WTC11 (cell line): ENCODE measurements at regions not wholly inside any gene's neighbourhood (a gene's known extent, or its start where the extent isn't known, plus 50 kb on each side); places are given as distances from the start of the nearest gene placed in this dataset.
A peak's percentile ranks its signal among the peaks of the same experiment; 100 is the strongest.

Experiments used
- ATAC-seq: fragments of 200-7000 bp; cut with Tn5 transposase; 2 replicates; pipeline ENCODE4 v1.10.0; 2021; ENCODE audit warnings: mild to moderate bottlenecking, moderate library complexity
- CTCF ChIA-PET: fragments of 300-600 bp; sonication (Branson Sonifier 250); formaldehyde crosslinking; loops from one replicate; lab custom pipeline; 2021; ENCODE audit warnings: antibody characterized with exemption; lab: Charles Lee
- POLR2A ChIA-PET: fragments of 350-600 bp; sonication (Branson Sonifier 250); formaldehyde crosslinking; loops from one replicate; lab custom pipeline; 2021; ENCODE audit warnings: antibody characterized with exemption; lab: Charles Lee
- DNase-seq: peaks from one replicate; pipeline ENCODE4 v3.0.0; 2021; ENCODE audit warnings: low spot score
- H3K27ac Mint-ChIP-seq: 2 replicates; pipeline ENCODE4 v1.8.0; 2021; ENCODE audit warnings: mixed read lengths
- H3K27me3 Mint-ChIP-seq: 2 replicates; pipeline ENCODE4 v1.8.0; 2021; ENCODE audit warnings: low read depth, mild to moderate bottlenecking, moderate library complexity, mixed read lengths
- H3K36me3 Mint-ChIP-seq: 2 replicates; pipeline ENCODE4 v1.8.0; 2021; ENCODE audit warnings: mixed read lengths
- H3K4me1 Mint-ChIP-seq: 2 replicates; pipeline ENCODE4 v1.8.0; 2022; ENCODE audit warnings: mixed read lengths
- H3K4me3 Mint-ChIP-seq: 2 replicates; pipeline ENCODE4 v1.8.0; 2021; ENCODE audit warnings: mild to moderate bottlenecking, moderate library complexity, mixed read lengths
- H3K9me3 Mint-ChIP-seq: 2 replicates; pipeline ENCODE4 v1.8.0; 2021; ENCODE audit warnings: mixed read lengths
- ATF6 ChIP-seq: sonication (generic); formaldehyde crosslinking; IDR thresholded peaks from 2 replicates; pipeline ENCODE4 v1.8.1; 2023; ENCODE audit warnings: mild to moderate bottlenecking, missing genetic modification reagents
- ETV6 ChIP-seq: sonication (generic); formaldehyde crosslinking; IDR thresholded peaks from 2 replicates; pipeline ENCODE4 v1.8.1; 2022; ENCODE audit warnings: mild to moderate bottlenecking, missing genetic modification reagents
- MAX ChIP-seq: sonication (generic); formaldehyde crosslinking; IDR thresholded peaks from 2 replicates; pipeline ENCODE4 v1.8.0; 2022; ENCODE audit warnings: mild to moderate bottlenecking, missing genetic modification reagents
- MXD4 ChIP-seq: fragments of 250-450 bp; sonication (Bioruptor Pico); IDR thresholded peaks from 2 replicates; pipeline ENCODE4 v1.8.0; 2021; ENCODE audit warnings: mild to moderate bottlenecking, moderate library complexity, borderline replicate concordance
- NFATC4 ChIP-seq: fragments of 250-450 bp; sonication (Bioruptor Pico); IDR thresholded peaks from 2 replicates; pipeline ENCODE4 v1.9.0; 2021; ENCODE audit warnings: mild to moderate bottlenecking
- NR3C1 ChIP-seq: sonication (generic); formaldehyde crosslinking; conservative IDR thresholded peaks from 2 replicates; pipeline ENCODE4 v1.8.1; 2023; ENCODE audit warnings: low read depth, mild to moderate bottlenecking, missing genetic modification reagents
- RELA ChIP-seq: sonication (generic); formaldehyde crosslinking; IDR thresholded peaks from 2 replicates; pipeline ENCODE4 v1.8.1; 2022; ENCODE audit warnings: missing genetic modification reagents, mild to moderate bottlenecking, borderline replicate concordance
- SMAD4 ChIP-seq: sonication (generic); formaldehyde crosslinking; IDR thresholded peaks from 2 replicates; pipeline ENCODE4 v1.8.0; 2022; ENCODE audit warnings: mild to moderate bottlenecking, missing genetic modification reagents
- TEAD1 ChIP-seq: sonication (generic); formaldehyde crosslinking; IDR thresholded peaks from 2 replicates; pipeline ENCODE4 v1.8.0; 2022; ENCODE audit warnings: mild to moderate bottlenecking, missing genetic modification reagents
- TP53 ChIP-seq: sonication (generic); formaldehyde crosslinking; IDR thresholded peaks from 2 replicates; pipeline ENCODE4 v1.8.1; 2023; ENCODE audit warnings: mild to moderate bottlenecking, missing genetic modification reagents
- ZBTB21 ChIP-seq: sonication (generic); formaldehyde crosslinking; IDR thresholded peaks from 2 replicates; pipeline ENCODE4 v1.8.1; 2023; ENCODE audit warnings: mild to moderate bottlenecking, missing genetic modification reagents, borderline replicate concordance
- ZNF138 ChIP-seq: sonication (generic); formaldehyde crosslinking; conservative IDR thresholded peaks from 2 replicates; pipeline ENCODE4 v1.8.1; 2022; ENCODE audit warnings: mild to moderate bottlenecking, moderate library complexity, missing genetic modification reagents
- ZNF219 ChIP-seq: sonication (generic); formaldehyde crosslinking; IDR thresholded peaks from 2 replicates; pipeline ENCODE4 v1.8.0; 2023; ENCODE audit warnings: missing genetic modification reagents, mild to moderate bottlenecking, borderline replicate concordance
- ZNF232 ChIP-seq: sonication (generic); formaldehyde crosslinking; IDR thresholded peaks from 2 replicates; pipeline ENCODE4 v1.8.0; 2022; ENCODE audit warnings: mild to moderate bottlenecking, missing genetic modification reagents
- ZNF263 ChIP-seq: sonication (generic); formaldehyde crosslinking; IDR thresholded peaks from 2 replicates; pipeline ENCODE4 v1.8.1; 2022; ENCODE audit warnings: low read depth, mild to moderate bottlenecking, moderate library complexity, missing genetic modification reagents
- ZNF671 ChIP-seq: fragments of 250-450 bp; sonication (Bioruptor Pico); IDR thresholded peaks from 2 replicates; pipeline ENCODE4 v1.8.0; 2021; ENCODE audit warnings: mild to moderate bottlenecking
- TF ChIP-seq, protein P1 (sequence below): fragments of 250-450 bp; sonication (Bioruptor Pico); IDR thresholded peaks from 2 replicates; pipeline ENCODE4 v1.8.0; 2021; ENCODE audit warnings: mild to moderate bottlenecking
- TF ChIP-seq, protein P2 (sequence below): sonication (generic); formaldehyde crosslinking; IDR thresholded peaks from 2 replicates; pipeline ENCODE4 v1.8.0; 2023; ENCODE audit warnings: missing genetic modification reagents
- TF ChIP-seq, protein P3 (sequence below): sonication (generic); formaldehyde crosslinking; IDR thresholded peaks from 2 replicates; pipeline ENCODE4 v1.8.0; 2023; ENCODE audit warnings: mild to moderate bottlenecking, missing genetic modification reagents
- TF ChIP-seq, protein P4 (sequence below): fragments of 250-450 bp; sonication (Bioruptor Pico); IDR thresholded peaks from 2 replicates; pipeline ENCODE4 v2.1.2; 2022; ENCODE audit warnings: mild to moderate bottlenecking, moderate library complexity
- TF ChIP-seq, protein P5 (sequence below): sonication (generic); formaldehyde crosslinking; IDR thresholded peaks from 2 replicates; pipeline ENCODE4 v1.8.1; 2023; ENCODE audit warnings: mild to moderate bottlenecking, missing genetic modification reagents, borderline replicate concordance
- TF ChIP-seq, protein P6 (sequence below): sonication (generic); formaldehyde crosslinking; IDR thresholded peaks from 2 replicates; pipeline ENCODE4 v1.8.1; 2022; ENCODE audit warnings: mild to moderate bottlenecking, moderate library complexity, missing genetic modification reagents

DNA sequence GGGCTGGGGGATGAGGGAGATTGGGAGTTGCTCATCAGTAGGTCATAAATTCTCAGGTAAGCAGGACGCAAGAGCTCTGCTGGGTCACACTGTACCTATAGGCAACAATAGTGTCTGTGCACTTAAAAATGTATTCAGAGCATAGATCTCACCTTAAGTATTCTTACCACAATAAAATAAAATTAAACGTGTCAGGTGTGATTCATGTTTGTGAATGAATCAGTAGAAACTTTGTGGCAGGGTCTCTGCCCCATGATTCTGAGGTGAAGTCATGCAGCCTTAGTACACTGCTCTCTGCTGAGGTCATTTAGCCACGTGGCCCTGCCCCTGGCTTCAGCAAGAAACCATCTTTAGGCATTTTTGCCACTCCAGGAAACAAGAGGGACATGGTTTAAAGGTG, 253.8 kb downstream of the FBXO15 start:
- H3K9me3 Mint-ChIP-seq, result no peaks in the 10 kb centered on the region
- no peak overlapping the region for H3K27ac Mint-ChIP-seq
- H3K4me1 Mint-ChIP-seq, result peaks cover 63% of the 10 kb centered on the region
- ATAC-seq (no peak), DNase-seq (no peak)
- H3K27me3 Mint-ChIP-seq, result peaks cover 53% of the 10 kb centered on the region
- POLR2A ChIA-PET, result no interaction called here
- no peaks in the 10 kb centered on the region for H3K36me3 Mint-ChIP-seq
- H3K4me3 Mint-ChIP-seq, result no peak overlapping the region
- no peak for TF ChIP-seq NR3C1 (CRISPR knock-in tag)
- no peak for TF ChIP-seq RELA (CRISPR knock-in tag)
- TF ChIP-seq SMAD4 (CRISPR knock-in tag), result no peak
- TF ChIP-seq ZNF138, result no peak
- TF ChIP-seq TP53, result no peak
- TF ChIP-seq, protein P1, sequence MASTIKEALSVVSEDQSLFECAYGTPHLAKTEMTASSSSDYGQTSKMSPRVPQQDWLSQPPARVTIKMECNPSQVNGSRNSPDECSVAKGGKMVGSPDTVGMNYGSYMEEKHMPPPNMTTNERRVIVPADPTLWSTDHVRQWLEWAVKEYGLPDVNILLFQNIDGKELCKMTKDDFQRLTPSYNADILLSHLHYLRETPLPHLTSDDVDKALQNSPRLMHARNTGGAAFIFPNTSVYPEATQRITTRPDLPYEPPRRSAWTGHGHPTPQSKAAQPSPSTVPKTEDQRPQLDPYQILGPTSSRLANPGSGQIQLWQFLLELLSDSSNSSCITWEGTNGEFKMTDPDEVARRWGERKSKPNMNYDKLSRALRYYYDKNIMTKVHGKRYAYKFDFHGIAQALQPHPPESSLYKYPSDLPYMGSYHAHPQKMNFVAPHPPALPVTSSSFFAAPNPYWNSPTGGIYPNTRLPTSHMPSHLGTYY (CRISPR knock-in tag), result no peak
- TF ChIP-seq, protein P2, sequence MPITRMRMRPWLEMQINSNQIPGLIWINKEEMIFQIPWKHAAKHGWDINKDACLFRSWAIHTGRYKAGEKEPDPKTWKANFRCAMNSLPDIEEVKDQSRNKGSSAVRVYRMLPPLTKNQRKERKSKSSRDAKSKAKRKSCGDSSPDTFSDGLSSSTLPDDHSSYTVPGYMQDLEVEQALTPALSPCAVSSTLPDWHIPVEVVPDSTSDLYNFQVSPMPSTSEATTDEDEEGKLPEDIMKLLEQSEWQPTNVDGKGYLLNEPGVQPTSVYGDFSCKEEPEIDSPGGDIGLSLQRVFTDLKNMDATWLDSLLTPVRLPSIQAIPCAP (CRISPR knock-in tag), result no peak
- TF ChIP-seq ATF6 (CRISPR knock-in tag), result no peak
- no peak for TF ChIP-seq ETV6
- TF ChIP-seq, protein P3, sequence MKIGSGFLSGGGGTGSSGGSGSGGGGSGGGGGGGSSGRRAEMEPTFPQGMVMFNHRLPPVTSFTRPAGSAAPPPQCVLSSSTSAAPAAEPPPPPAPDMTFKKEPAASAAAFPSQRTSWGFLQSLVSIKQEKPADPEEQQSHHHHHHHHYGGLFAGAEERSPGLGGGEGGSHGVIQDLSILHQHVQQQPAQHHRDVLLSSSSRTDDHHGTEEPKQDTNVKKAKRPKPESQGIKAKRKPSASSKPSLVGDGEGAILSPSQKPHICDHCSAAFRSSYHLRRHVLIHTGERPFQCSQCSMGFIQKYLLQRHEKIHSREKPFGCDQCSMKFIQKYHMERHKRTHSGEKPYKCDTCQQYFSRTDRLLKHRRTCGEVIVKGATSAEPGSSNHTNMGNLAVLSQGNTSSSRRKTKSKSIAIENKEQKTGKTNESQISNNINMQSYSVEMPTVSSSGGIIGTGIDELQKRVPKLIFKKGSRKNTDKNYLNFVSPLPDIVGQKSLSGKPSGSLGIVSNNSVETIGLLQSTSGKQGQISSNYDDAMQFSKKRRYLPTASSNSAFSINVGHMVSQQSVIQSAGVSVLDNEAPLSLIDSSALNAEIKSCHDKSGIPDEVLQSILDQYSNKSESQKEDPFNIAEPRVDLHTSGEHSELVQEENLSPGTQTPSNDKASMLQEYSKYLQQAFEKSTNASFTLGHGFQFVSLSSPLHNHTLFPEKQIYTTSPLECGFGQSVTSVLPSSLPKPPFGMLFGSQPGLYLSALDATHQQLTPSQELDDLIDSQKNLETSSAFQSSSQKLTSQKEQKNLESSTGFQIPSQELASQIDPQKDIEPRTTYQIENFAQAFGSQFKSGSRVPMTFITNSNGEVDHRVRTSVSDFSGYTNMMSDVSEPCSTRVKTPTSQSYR (CRISPR knock-in tag), result no peak
- no peak for TF ChIP-seq ZNF219 (CRISPR knock-in tag)
- TF ChIP-seq ZBTB21 (CRISPR knock-in tag), result no peak
- TF ChIP-seq, protein P4, sequence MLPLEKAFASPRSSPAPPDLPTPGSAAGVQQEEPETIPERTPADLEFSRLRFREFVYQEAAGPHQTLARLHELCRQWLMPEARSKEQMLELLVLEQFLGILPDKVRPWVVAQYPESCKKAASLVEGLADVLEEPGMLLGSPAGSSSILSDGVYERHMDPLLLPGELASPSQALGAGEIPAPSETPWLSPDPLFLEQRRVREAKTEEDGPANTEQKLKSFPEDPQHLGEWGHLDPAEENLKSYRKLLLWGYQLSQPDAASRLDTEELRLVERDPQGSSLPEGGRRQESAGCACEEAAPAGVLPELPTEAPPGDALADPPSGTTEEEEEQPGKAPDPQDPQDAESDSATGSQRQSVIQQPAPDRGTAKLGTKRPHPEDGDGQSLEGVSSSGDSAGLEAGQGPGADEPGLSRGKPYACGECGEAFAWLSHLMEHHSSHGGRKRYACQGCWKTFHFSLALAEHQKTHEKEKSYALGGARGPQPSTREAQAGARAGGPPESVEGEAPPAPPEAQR (CRISPR knock-in tag), result no peak
- no peak for TF ChIP-seq ZNF232 (CRISPR knock-in tag)
- TF ChIP-seq ZNF671 (CRISPR knock-in tag), result no peak
- TF ChIP-seq MXD4 (CRISPR knock-in tag), result no peak
- CTCF ChIA-PET, result no interaction called here

- Mint-ChIP-seq H3K4me1 (peaks cover 61% of the 10 kb centered on the region), H3K4me3 (peak overlapping the region; percentile 47), H3K27me3 (peaks cover 34% of the 10 kb centered on the region), H3K36me3 (no peaks in the 10 kb centered on the region), H3K9me3 (no peaks in the 10 kb centered on the region), H3K27ac (peak overlapping the region; percentile 84)
- ChIA-PET POLR2A (no interaction called here), CTCF (interaction anchor here (0.7 kb wide), 1 partner anchor 540 kb away, joined by 3 read pairs; no protein-coding TSS in a partner anchor)
- DNase-seq, result peak; percentile 72
- ATAC-seq, result peak; percentile 68
- TF ChIP-seq, protein P5, sequence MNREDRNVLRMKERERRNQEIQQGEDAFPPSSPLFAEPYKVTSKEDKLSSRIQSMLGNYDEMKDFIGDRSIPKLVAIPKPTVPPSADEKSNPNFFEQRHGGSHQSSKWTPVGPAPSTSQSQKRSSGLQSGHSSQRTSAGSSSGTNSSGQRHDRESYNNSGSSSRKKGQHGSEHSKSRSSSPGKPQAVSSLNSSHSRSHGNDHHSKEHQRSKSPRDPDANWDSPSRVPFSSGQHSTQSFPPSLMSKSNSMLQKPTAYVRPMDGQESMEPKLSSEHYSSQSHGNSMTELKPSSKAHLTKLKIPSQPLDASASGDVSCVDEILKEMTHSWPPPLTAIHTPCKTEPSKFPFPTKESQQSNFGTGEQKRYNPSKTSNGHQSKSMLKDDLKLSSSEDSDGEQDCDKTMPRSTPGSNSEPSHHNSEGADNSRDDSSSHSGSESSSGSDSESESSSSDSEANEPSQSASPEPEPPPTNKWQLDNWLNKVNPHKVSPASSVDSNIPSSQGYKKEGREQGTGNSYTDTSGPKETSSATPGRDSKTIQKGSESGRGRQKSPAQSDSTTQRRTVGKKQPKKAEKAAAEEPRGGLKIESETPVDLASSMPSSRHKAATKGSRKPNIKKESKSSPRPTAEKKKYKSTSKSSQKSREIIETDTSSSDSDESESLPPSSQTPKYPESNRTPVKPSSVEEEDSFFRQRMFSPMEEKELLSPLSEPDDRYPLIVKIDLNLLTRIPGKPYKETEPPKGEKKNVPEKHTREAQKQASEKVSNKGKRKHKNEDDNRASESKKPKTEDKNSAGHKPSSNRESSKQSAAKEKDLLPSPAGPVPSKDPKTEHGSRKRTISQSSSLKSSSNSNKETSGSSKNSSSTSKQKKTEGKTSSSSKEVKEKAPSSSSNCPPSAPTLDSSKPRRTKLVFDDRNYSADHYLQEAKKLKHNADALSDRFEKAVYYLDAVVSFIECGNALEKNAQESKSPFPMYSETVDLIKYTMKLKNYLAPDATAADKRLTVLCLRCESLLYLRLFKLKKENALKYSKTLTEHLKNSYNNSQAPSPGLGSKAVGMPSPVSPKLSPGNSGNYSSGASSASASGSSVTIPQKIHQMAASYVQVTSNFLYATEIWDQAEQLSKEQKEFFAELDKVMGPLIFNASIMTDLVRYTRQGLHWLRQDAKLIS (CRISPR knock-in tag), result no peak
- TF ChIP-seq NFATC4 (CRISPR knock-in tag) (no peak), TEAD1 (CRISPR knock-in tag) (peak; percentile 73; the same call in 1 of the 2 replicates), ZNF263 (CRISPR knock-in tag) (no peak), MAX (CRISPR knock-in tag) (peak; percentile 71)
- TF ChIP-seq, protein P6, sequence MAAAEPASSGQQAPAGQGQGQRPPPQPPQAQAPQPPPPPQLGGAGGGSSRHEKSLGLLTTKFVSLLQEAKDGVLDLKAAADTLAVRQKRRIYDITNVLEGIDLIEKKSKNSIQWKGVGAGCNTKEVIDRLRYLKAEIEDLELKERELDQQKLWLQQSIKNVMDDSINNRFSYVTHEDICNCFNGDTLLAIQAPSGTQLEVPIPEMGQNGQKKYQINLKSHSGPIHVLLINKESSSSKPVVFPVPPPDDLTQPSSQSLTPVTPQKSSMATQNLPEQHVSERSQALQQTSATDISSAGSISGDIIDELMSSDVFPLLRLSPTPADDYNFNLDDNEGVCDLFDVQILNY (CRISPR knock-in tag), result no peak
Observed at GRCh38 chr18:73891572-73892421, 255.8 kb downstream of the FBXO15 start.
